Fibroblast of lung (primary cell): ENCODE measurements at regions not wholly inside any gene's neighbourhood (a gene's known extent, or its start where the extent isn't known, plus 50 kb on each side); places are given as distances from the start of the nearest gene placed in this dataset.
A peak's percentile ranks its signal among the peaks of the same experiment; 100 is the strongest.

Source experiments
- DNase-seq, 2 donors: peaks; one replicate each; pipeline versions ENCODE4 v3.0.0 to v3.0.0-alpha.2; 2010; ENCODE audit warnings: low read depth in 2 of 2
- H2AFZ ChIP-seq: 2 replicates; pipeline ENCODE4 v1.5.1; 2012; ENCODE audit warnings: low read length, control low read depth, inconsistent platforms
- H3K27ac ChIP-seq: 2 replicates; pipeline ENCODE4 v1.5.1; 2011; ENCODE audit warnings: low read length, control low read depth; ENCODE audit not compliant: insufficient read depth
- H3K27me3 ChIP-seq: 2 replicates; pipeline ENCODE4 v1.5.1; 2011; ENCODE audit warnings: mild to moderate bottlenecking, low read length; ENCODE audit not compliant: control insufficient read depth, insufficient read depth
- H3K36me3 ChIP-seq: 2 replicates; pipeline ENCODE4 v1.5.1; 2011; ENCODE audit warnings: low read length; ENCODE audit not compliant: control insufficient read depth, insufficient read depth
- H3K4me1 ChIP-seq: 2 replicates; pipeline ENCODE4 v1.5.1; 2011; ENCODE audit warnings: low read length; ENCODE audit not compliant: control insufficient read depth, insufficient read depth; ENCODE audit errors: extremely low read depth
- H3K4me2 ChIP-seq: 2 replicates; pipeline ENCODE4 v1.5.1; 2011; ENCODE audit warnings: low read length, control low read depth; ENCODE audit not compliant: insufficient read depth; ENCODE audit errors: extremely low read depth
- H3K4me3 ChIP-seq, 4 experiments: fragments of 200-600 bp in 1 of 4; sonication (generic) in 1 of 4; replicated peaks in 1 of 4; 2 replicates each; pipeline ENCODE4 v1.5.1; 2011 to 2016; ENCODE audit warnings: low read length in 4 of 4, low read depth in 3 of 4, mild to moderate bottlenecking in 3 of 4, control low read depth in 2 of 4, inconsistent platforms in 1 of 4, mixed read lengths in 1 of 4; ENCODE audit not compliant: insufficient read depth in 1 of 4; ENCODE audit errors: control extremely low read depth in 1 of 4
- H3K79me2 ChIP-seq: 2 replicates; pipeline ENCODE4 v1.5.1; 2012; ENCODE audit warnings: mild to moderate bottlenecking, low read length, inconsistent platforms; ENCODE audit not compliant: control insufficient read depth, insufficient read depth
- H3K9ac ChIP-seq: 2 replicates; pipeline ENCODE4 v1.5.1; 2011; ENCODE audit warnings: mild to moderate bottlenecking, low read length, control low read depth; ENCODE audit not compliant: insufficient read depth
- H3K9me3 ChIP-seq: 2 replicates; pipeline ENCODE4 v1.5.1; 2012; ENCODE audit warnings: low read depth, low read length; ENCODE audit not compliant: control insufficient read depth, insufficient read depth
- H4K20me1 ChIP-seq: 2 replicates; pipeline ENCODE4 v1.5.1; 2011; ENCODE audit warnings: low read length; ENCODE audit not compliant: control insufficient read depth, insufficient read depth; ENCODE audit errors: extremely low read depth
- EZH2 ChIP-seq: IDR thresholded peaks from 2 replicates; pipeline ENCODE4 v1.5.1; 2012; ENCODE audit warnings: low read length, control low read depth, mild to moderate bottlenecking; ENCODE audit errors: missing control alignments
- TF ChIP-seq, protein P1 (sequence below), 2 donors: IDR thresholded peaks in 1 of 2; conservative IDR thresholded peaks in 1 of 2; 1 replicate in 1 of 2; 2 replicates in 1 of 2; pipeline ENCODE4 v1.5.1; 2011 to 2012; ENCODE audit warnings: low read length in 2 of 2, control low read depth in 1 of 2, inconsistent platforms in 1 of 2, low read depth in 1 of 2, mild to moderate bottlenecking in 1 of 2

- Histone ChIP-seq H3K79me2 (no peaks in the 10 kb centered on the region), H3K4me3 (no peak overlapping the region), H4K20me1 (no peaks in the 10 kb centered on the region), H3K4me2 (no peak overlapping the region), H3K9me3 (no peaks in the 10 kb centered on the region), H3K4me1 (no peaks in the 10 kb centered on the region), H3K36me3 (no peaks in the 10 kb centered on the region), H3K27ac (no peak overlapping the region), H2AFZ (no peak overlapping the region), H3K9ac (no peak overlapping the region), H3K27me3 (no peaks in the 10 kb centered on the region)
- peak in 1 of 2 donors; percentile 71 for DNase-seq
- TF ChIP-seq, protein P1, sequence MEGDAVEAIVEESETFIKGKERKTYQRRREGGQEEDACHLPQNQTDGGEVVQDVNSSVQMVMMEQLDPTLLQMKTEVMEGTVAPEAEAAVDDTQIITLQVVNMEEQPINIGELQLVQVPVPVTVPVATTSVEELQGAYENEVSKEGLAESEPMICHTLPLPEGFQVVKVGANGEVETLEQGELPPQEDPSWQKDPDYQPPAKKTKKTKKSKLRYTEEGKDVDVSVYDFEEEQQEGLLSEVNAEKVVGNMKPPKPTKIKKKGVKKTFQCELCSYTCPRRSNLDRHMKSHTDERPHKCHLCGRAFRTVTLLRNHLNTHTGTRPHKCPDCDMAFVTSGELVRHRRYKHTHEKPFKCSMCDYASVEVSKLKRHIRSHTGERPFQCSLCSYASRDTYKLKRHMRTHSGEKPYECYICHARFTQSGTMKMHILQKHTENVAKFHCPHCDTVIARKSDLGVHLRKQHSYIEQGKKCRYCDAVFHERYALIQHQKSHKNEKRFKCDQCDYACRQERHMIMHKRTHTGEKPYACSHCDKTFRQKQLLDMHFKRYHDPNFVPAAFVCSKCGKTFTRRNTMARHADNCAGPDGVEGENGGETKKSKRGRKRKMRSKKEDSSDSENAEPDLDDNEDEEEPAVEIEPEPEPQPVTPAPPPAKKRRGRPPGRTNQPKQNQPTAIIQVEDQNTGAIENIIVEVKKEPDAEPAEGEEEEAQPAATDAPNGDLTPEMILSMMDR (conservative IDR thresholded peaks at IDR 0.05 in 1 of 2, IDR thresholded peaks at IDR 0.05 in 1 of 2; ENCODE audit: low read depth in 1 of 2, low read length in 2 of 2) = no peak
- TF ChIP-seq EZH2 = no peak
Observed at GRCh38 chr4:96154676-96155075, 314.8 kb downstream of the PDHA2 start.

DNA sequence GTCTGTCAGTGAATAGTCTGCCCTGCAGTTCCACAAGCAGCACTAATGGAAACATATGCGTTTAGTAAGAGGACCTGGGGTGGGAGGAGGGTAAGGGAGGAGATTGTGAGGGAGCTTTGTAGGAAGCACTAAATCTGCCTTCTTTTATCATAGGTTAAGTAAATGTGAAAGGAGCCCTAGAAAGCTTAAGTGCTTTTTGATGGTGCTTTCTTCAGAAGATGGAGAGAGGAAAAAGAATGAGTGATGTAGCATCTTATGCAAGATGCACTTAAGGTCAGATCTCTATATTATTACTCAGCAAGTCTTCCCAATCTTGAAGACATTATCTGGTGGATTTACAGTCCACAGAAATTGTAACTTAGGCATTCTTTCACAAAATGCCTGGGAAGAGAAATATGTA is 322.7 kb downstream of the PDHA2 start:
- H3K9me3 ChIP-seq = no peaks in the 10 kb centered on the region
- TF ChIP-seq, protein P1 (conservative IDR thresholded peaks at IDR 0.05 in 1 of 2, IDR thresholded peaks at IDR 0.05 in 1 of 2; ENCODE audit: low read depth in 1 of 2, low read length in 2 of 2) = no peak
- no peak for TF ChIP-seq EZH2
- no peak overlapping the region for H3K4me2 ChIP-seq
- no peaks in the 10 kb centered on the region for H3K79me2 ChIP-seq
- H3K27ac ChIP-seq = no peak overlapping the region
- no peaks in the 10 kb centered on the region for H3K4me1 ChIP-seq
- H4K20me1 ChIP-seq = no peaks in the 10 kb centered on the region
- H3K4me3 ChIP-seq = no peak overlapping the region
- H3K9ac ChIP-seq = no peak overlapping the region
- H2AFZ ChIP-seq = no peak overlapping the region
- no peaks in the 10 kb centered on the region for H3K27me3 ChIP-seq
- no peaks in the 10 kb centered on the region for H3K36me3 ChIP-seq
- peak; percentile 2 to 69 for DNase-seq

DNA sequence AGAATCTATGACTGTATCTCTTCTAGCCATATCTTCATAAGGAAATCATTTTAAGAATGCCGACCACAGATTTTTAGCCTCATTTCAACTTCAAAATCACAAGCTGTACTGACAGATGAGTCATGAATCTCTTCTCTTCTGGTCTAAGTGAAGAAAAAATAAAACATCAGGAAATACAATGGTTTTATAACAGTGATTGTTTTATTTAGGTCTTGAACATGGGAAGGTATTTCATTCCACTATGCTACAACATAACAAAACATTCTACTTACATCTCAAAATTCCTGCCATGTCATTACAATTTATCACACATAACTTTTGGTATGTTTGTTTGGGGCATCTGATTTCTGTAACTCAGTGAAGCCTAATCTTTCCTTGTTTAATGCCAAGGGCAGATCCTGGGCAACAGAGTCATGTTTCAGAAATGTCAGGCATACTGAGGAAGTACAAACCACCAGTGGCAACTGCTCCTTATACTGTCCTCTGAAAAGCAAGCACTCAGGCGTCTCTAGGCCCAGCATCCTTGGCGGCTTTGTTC is 325.0 kb downstream of the PDHA2 start:
- Histone ChIP-seq H3K4me2 (no peak overlapping the region), H3K36me3 (no peaks in the 10 kb centered on the region), H3K27me3 (no peaks in the 10 kb centered on the region), H3K4me1 (no peaks in the 10 kb centered on the region), H4K20me1 (no peaks in the 10 kb centered on the region), H3K9ac (no peak overlapping the region), H2AFZ (no peak overlapping the region), H3K4me3 (no peak overlapping the region), H3K79me2 (no peaks in the 10 kb centered on the region), H3K9me3 (no peaks in the 10 kb centered on the region), H3K27ac (no peak overlapping the region)
- peak; percentile 75 to 98 for DNase-seq
- TF ChIP-seq, protein P1 (conservative IDR thresholded peaks at IDR 0.05 in 1 of 2, IDR thresholded peaks at IDR 0.05 in 1 of 2; ENCODE audit: low read depth in 1 of 2, low read length in 2 of 2) = no peak
